Lower leg skin (tissue), 3 donors: ENCODE measurements at regions not wholly inside any gene's neighbourhood (a gene's known extent, or its start where the extent isn't known, plus 50 kb on each side); places are given as distances from the start of the nearest gene placed in this dataset.

Source experiments
- CTCF ChIP-seq, 3 donors: fragments of 450-650 bp; IDR thresholded peaks; one replicate each; pipeline ENCODE4 v1.5.1; 2016; ENCODE audit warnings: antibody characterized with exemption in 3 of 3, mild to moderate bottlenecking in 3 of 3, moderate library complexity in 2 of 3
- POLR2A ChIP-seq, 2 donors: fragments of 450-650 bp; IDR thresholded peaks; one replicate each; pipeline ENCODE4 v1.6.1; 2016 to 2017; ENCODE audit warnings: antibody characterized with exemption in 2 of 2, mild to moderate bottlenecking in 1 of 2, moderate library complexity in 1 of 2

- TF ChIP-seq POLR2A (IDR thresholded peaks at IDR 0.05) (no peak), CTCF (IDR thresholded peaks at IDR 0.05) (no peak)
These were observed 145.7 kb upstream of the AHR start for GRCh38 chr7:17152721-17153120.
